ENCODE measurements at regions not wholly inside any gene's neighbourhood (a gene's known extent, or its start where the extent isn't known, plus 50 kb on each side); places are given as distances from the start of the nearest gene placed in this dataset.

- TF ChIP-seq, protein P1, sequence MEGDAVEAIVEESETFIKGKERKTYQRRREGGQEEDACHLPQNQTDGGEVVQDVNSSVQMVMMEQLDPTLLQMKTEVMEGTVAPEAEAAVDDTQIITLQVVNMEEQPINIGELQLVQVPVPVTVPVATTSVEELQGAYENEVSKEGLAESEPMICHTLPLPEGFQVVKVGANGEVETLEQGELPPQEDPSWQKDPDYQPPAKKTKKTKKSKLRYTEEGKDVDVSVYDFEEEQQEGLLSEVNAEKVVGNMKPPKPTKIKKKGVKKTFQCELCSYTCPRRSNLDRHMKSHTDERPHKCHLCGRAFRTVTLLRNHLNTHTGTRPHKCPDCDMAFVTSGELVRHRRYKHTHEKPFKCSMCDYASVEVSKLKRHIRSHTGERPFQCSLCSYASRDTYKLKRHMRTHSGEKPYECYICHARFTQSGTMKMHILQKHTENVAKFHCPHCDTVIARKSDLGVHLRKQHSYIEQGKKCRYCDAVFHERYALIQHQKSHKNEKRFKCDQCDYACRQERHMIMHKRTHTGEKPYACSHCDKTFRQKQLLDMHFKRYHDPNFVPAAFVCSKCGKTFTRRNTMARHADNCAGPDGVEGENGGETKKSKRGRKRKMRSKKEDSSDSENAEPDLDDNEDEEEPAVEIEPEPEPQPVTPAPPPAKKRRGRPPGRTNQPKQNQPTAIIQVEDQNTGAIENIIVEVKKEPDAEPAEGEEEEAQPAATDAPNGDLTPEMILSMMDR (IDR thresholded peaks at IDR 0.05) = no peak
- no peak for TF ChIP-seq POLR2A (IDR thresholded peaks at IDR 0.05)
Observed at GRCh38 chr4:137253949-137254348, 278.3 kb downstream of the PCDH18 start.
